ENCODE measurements at regions not wholly inside any gene's neighbourhood (a gene's known extent, or its start where the extent isn't known, plus 50 kb on each side); places are given as distances from the start of the nearest gene placed in this dataset.

DNA sequence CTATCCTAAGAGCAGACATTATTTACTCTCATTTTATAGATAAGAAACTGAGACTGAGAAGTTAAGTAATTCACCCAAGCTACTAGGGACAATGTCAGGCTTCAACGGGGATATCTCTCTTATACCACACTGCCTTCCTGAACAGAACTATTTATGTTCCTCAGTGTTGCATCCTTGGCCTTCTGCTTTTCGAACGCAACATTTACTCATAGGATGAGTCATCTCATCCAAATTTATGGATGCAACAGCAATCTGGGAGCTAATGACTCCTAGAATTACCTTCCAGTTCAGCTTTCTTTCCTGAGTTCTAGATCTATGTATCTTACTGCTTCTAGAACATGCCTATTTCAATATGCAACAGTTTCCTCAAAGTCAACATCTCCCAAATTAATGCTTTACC is 103.6 kb upstream of the PAM start:
- H3K36me3 ChIP-seq, result no peaks in the 10 kb centered on the region
- H3K4me1 ChIP-seq, result peaks cover 9% of the 10 kb centered on the region; the same call in 1 of the 2 replicates
- H3K9me3 ChIP-seq, result no peaks in the 10 kb centered on the region
- H3K27me3 ChIP-seq, result no peaks in the 10 kb centered on the region
- H3K4me3 ChIP-seq (ENCODE audit: low read depth, low read length), result no peak overlapping the region
- DNase-seq, result no peak
- TF ChIP-seq, protein P1, sequence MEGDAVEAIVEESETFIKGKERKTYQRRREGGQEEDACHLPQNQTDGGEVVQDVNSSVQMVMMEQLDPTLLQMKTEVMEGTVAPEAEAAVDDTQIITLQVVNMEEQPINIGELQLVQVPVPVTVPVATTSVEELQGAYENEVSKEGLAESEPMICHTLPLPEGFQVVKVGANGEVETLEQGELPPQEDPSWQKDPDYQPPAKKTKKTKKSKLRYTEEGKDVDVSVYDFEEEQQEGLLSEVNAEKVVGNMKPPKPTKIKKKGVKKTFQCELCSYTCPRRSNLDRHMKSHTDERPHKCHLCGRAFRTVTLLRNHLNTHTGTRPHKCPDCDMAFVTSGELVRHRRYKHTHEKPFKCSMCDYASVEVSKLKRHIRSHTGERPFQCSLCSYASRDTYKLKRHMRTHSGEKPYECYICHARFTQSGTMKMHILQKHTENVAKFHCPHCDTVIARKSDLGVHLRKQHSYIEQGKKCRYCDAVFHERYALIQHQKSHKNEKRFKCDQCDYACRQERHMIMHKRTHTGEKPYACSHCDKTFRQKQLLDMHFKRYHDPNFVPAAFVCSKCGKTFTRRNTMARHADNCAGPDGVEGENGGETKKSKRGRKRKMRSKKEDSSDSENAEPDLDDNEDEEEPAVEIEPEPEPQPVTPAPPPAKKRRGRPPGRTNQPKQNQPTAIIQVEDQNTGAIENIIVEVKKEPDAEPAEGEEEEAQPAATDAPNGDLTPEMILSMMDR (IDR thresholded peaks at IDR 0.05; ENCODE audit: low read depth, low read length), result no peak

DNA sequence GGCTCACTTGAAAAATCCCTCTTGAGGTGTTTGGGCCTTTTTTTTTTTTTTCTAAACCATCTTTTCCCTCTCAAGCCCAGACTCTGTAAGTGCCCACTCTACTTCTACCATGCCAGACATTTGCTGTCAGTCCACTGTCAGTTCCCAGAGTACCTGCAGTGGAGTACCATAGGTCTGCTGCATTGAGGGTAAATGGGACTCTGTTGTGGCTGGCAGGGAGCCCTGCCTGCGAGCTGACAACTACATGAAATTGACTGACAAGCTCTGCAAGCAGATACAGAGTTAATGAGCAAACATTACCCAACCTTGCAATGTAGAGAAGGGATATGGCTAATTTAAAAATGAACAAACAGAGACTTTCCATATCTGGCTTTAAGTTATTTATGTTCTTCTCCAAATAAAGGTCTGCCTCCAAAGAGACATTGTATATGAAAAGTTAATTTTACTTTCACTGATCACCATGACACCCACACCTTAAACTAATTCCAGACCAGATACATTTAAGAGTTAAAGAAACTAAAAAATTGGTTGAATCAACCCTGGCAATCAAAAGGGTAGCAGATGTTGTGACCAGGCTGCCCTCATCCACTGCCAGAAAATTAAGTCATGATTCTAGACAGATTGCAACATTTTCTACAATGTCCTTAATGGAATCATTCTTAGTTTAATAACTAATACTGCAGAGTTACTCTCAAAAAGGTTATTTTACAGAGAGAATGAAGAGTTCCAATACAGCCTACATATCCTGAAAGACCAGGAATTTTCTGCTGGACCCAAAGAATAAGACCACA is 100.4 kb upstream of the PAM start:
- peak; percentile 46 for DNase-seq
- TF ChIP-seq, protein P1 (IDR thresholded peaks at IDR 0.05; ENCODE audit: low read depth, low read length), result no peak
- peaks cover 12% of the 10 kb centered on the region; the same call in 1 of the 2 replicates for H3K4me1 ChIP-seq
- H3K4me3 ChIP-seq (ENCODE audit: low read depth, low read length), result no peak overlapping the region
- no peaks in the 10 kb centered on the region for H3K27me3 ChIP-seq
- H3K36me3 ChIP-seq, result no peaks in the 10 kb centered on the region
- H3K9me3 ChIP-seq, result no peaks in the 10 kb centered on the region

DNA sequence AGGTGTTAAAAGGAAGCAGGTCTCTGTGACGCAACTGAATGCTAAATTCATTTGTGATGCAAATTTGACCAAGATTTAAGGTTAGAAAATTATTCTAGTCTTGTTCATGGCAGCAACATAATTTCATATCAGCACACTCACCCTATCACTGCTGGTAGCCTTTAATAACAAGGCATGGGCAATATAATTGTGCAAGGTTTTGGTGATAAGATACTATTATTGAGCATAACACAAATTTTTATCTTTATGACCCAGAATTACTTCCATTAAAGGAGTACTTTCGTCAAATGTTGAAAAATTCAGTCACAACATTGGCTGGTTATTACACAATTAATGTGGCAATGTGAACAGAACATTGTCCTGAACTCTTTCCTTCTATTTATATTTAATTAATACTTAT is 96.0 kb upstream of the PAM start:
- TF ChIP-seq, protein P1 (IDR thresholded peaks at IDR 0.05; ENCODE audit: low read depth, low read length), result no peak
- no peaks in the 10 kb centered on the region for H3K9me3 ChIP-seq
- H3K36me3 ChIP-seq, result no peaks in the 10 kb centered on the region
- H3K4me3 ChIP-seq (ENCODE audit: low read depth, low read length), result no peak overlapping the region
- H3K4me1 ChIP-seq, result peaks cover 12% of the 10 kb centered on the region; the same call in 1 of the 2 replicates
- no peak for DNase-seq
- no peaks in the 10 kb centered on the region for H3K27me3 ChIP-seq

DNA sequence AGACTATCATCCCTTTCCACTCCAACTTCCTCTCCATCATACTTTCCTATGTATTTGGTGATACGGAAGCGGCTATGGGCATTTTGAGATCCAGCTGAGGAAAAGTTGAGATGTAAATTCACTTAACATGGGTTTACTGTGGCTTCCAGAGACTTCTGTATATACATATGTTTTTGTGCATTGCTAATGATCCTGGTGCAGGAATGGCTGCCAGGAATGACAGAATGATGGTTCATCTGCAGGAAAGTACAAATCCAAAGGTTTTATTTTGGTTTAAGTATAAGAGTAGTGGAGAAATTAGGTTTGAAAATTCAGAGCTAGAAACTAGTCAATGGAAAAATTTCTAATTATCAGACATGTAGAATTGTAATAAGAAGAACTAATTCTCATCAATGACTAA is 95.0 kb upstream of the PAM start:
- Histone ChIP-seq H3K9me3 (no peaks in the 10 kb centered on the region), H3K36me3 (no peaks in the 10 kb centered on the region), H3K27me3 (no peaks in the 10 kb centered on the region), H3K4me3 (ENCODE audit: low read depth, low read length) (no peak overlapping the region), H3K4me1 (peaks cover 10% of the 10 kb centered on the region; the same call in 1 of the 2 replicates)
- TF ChIP-seq, protein P1 (IDR thresholded peaks at IDR 0.05; ENCODE audit: low read depth, low read length), result no peak
- DNase-seq, result no peak

DNA sequence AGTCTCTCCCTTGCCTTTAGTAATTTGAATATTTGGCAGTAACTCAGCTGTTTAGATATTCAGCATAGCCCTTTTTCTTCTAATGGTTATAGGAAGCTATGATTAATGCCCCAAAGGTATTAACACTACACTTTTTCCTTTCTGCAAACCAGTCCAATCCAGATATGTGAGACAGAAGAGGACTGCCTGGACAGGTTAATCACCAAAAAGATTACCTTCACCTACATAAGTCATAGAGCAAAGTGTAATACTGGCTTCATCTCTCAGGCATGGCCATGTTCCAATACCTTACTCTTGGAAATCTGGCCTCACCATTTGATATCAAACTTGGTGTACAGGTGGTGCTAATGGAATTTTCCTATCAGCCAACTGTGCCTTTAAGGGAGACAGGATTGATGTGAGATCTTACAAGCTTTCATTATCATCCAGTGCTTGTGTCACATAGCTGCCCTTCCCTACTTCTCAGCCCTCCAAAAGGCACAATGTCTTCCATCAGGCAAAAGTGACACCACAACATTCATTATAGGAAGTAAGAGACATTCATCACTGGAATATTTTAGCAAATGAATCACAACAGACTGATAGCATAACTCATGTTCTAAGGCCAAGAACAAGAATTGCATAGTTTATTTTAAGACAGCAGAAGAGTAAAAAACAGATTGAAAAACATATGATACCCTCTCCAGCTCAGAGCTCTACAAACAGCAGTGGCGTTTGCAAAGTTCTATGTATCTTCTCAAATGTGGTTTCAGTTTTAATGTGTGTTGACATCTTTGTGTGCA is 91.2 kb upstream of the PAM start:
- H3K36me3 ChIP-seq, result no peaks in the 10 kb centered on the region
- TF ChIP-seq, protein P1 (IDR thresholded peaks at IDR 0.05; ENCODE audit: low read depth, low read length), result no peak
- DNase-seq, result no peak

More for the DNA sequence above, 91.2 kb upstream of the PAM start:
- peaks cover 16% of the 10 kb centered on the region for H3K4me1 ChIP-seq
- H3K4me3 ChIP-seq (ENCODE audit: low read depth, low read length), result no peak overlapping the region
- no peaks in the 10 kb centered on the region for H3K27me3 ChIP-seq
- H3K9me3 ChIP-seq, result no peaks in the 10 kb centered on the region

All from BE2C (cell line).